GM19023 (cell line): ENCODE measurements at regions not wholly inside any gene's neighbourhood (a gene's known extent, or its start where the extent isn't known, plus 50 kb on each side); places are given as distances from the start of the nearest gene placed in this dataset.

Experiments used
- ATAC-seq: cut with Tn5 transposase; IDR thresholded peaks from one replicate; pipeline ENCODE4 v1.9.1; 2021; ENCODE audit warnings: mild to moderate bottlenecking, moderate library complexity; ENCODE audit not compliant: unreplicated experiment

DNA sequence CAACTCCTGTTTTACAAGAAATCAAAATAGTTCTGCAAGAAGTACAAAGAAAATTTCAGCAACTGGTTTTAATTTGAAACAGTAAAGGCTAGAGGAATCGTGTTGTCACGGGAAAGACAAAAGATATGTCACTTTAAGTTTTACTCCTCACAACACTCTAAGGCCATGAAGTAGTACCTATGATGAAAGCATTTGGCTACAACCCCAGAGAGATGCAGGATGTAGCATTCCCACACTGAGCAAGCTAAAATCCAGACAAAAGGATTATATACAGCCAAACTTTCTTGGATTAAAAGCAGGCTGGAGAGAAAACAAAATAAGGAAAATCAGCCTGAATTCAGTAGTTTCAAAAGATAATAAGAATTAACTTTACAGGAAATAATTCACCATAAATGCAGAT lies 245.5 kb upstream of the STEAP1 start:
- no peak for ATAC-seq

DNA sequence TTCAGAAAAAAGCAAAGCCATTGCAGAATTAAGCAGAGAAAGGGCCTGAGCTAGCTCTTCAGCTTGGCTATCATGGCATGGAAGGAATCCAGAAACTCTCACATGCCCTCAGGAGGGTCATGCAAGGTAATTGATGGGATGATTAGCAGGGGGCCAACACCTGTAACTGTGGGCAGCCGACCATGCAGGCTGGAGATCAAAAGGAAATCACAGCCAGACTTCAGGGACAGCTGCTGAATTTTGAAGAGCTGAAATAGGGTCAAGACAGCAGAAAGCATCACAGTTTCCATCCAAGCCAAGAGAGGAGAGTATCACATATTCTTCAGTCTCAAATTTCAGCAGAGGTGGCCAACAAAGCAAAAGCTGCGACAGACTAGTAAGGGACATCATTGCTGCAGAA lies 239.6 kb upstream of the STEAP1 start:
- no peak for ATAC-seq

DNA sequence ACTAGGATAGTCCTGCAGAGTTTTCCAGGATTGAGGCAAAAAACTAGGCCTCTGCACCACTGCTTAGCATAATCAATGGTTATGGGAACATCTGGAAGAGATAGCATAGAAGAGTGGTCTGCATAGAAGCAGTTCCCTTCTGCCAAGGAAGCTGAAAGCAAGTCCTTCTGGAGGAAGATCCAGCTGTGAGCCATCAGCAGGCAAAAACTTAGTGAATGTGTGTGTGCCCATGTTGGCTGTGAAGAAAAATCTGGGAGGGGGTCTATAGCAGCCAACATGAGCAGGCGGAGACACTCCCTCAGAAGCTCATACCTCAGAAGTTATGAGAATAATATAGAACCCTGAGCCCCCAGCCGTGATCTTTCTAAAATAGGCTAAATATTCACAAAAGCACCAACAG lies 228.1 kb upstream of the STEAP1 start:
- ATAC-seq = no peak

DNA sequence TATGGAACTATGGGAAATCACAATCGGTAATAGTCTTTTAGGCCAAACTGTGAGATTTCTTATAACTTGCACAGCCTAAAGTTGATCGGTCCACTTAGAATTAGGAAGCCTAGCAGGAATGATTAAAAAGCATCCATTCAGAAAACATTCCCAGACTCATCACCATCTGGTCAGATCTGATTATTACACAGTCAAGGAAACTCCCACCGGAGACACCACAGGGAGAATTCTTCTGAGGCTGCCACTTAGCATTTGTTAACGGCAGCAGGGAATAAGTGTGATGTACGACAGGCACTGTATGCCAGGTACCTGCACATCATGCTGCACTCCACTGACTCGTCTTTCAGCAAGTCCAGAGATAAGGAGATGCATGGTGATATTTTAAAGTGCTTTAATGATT lies 227.6 kb upstream of the STEAP1 start:
- ATAC-seq = no peak

DNA sequence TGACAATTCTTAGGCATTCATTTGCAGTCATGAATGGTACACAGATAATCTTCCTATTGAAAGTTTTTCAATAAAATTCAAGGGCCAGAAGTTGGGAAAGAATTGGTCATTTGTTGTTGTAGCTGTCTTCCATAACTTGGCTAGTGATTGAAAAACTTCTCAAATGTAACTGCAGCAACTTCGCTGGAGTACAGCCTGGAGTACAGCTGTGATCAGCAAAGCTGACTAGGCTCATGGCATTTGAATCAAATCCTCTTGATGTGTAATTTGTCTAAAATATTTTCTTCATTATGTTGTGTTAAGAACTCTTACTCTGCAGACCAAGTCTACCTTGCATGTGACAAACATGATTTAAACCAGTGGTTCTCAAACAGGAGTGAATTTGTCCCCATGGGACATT lies 226.5 kb upstream of the STEAP1 start:
- no peak for ATAC-seq

DNA sequence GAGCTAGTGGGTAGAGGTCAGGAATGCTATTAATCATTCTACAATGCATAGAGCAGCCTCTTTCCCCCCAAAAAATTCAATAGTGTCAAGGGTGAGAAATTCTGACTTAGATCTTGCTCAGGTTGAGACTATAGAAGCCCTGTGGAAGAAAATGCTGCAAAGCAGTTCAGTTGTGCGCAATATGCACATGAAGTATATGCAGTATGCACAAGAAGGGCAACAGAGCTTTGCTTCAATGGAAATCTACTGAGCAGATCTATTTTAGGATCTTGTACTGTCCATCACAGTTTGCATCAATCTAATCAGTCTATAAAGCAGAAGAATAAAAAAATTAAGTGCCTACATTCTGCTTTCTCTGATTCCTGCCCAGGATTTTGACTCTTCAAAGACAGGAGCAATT lies 225.8 kb upstream of the STEAP1 start:
- ATAC-seq = no peak

DNA sequence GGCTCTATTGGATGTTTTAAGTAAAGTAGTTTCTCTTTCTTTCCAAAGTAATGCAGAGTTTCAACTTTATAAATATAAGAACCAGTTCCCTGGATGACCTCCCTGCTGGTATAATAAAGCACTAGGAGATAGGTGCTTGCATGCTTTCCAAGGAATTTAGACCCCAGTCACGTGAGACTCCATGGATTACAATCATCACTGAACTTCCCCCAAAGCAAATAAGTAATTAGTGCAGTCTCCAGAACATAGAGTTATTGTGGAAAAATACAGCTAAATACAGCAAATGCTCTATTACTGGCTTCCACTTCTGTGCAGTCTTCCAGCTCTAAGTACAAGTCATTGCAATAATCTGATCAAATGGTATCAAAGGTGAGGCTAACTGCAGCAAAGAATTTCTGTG lies 220.2 kb upstream of the STEAP1 start:
- no peak for ATAC-seq

DNA sequence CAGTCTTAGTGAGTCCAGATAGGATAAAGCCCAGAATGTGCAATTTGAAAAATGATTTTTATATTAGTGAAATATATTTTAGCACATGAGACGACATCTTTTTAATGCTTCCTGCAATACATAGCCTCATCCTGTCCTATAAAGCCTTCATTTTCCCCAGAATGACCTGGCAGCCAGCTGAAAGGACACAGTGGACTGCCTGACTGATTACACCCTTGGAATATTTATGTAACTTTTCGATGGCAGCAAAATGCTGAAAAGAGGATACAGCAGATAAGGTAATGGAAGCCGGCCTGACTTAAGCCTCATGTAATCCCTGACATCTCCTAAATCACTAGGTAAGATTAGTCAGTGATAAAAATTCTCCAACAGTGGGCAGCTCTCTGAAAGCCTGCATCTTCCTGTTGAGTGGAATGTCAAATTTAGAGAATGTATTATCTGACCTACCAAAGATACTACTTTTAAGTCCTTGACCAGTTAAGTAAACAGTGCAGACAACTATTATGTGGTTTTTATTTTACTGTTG lies 210.7 kb upstream of the STEAP1 start:
- no peak for ATAC-seq

DNA sequence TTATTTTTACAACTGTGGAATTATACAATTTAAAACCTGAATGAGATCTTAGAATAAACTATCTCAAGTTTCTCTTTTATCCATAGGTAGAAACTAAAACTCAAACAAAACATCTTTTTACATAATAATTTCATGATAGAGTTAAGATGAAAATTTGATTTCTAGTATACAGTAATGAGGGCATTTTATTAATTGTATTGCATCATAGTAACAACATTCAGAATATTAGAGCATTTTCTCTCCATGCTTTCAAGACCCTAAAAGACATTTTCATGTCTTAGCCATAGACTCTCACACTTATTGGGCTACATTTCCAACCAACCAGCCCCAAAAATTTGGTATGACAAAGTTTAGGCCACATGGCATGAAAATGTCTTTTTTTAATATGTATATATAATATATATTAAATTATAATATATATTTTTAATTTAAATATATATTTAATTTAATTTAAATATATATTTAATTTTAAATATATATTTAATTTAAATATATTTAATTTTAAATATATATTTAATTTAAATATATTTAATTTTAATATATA lies 195.7 kb upstream of the STEAP1 start:
- ATAC-seq = no peak

DNA sequence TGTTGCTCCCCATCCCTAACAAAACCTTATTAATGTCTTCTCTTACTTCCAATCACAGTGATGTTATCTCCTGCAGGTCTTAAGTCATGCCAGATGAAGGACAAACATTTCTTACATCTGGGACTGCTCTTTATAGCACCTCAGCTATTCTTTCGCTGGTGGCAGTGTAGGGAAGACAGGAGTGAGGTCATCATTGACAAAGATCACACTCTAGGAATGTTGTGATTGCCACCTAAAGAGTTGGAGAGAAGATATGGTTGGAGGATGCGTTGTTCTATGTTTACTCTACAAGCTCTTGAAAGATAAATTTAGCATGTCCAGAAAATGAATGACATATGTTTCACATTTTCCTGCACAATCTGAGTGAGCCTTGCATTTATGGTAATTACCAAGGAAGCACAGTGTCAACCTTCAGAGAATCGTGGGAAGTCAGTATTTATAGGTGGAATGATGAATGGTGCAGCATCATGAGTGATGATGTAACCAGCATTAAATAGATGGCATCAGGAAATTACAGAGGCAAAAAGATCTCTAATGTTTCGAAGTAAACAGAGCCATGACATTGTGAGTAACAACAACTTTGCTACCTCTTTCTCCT lies 188.1 kb upstream of the STEAP1 start:
- ATAC-seq = no peak

DNA sequence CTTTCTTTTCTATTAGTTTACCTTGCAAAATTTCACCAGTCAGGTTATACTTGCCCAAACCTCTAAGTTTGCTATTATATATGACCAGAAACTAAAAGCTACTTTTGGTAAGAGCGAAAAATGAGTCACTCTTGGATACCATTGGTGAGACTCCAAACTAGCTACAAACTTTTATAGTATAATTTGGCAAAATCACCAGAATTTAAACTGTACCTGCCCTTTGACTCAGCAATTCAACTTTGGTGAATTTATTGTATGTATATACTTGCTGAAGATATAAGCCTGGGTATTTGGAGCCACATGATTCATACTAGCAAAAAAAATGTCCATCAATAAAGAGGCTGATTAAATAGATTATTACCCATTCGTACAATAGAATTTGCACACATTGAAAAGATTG lies 178.7 kb upstream of the STEAP1 start:
- ATAC-seq = no peak

DNA sequence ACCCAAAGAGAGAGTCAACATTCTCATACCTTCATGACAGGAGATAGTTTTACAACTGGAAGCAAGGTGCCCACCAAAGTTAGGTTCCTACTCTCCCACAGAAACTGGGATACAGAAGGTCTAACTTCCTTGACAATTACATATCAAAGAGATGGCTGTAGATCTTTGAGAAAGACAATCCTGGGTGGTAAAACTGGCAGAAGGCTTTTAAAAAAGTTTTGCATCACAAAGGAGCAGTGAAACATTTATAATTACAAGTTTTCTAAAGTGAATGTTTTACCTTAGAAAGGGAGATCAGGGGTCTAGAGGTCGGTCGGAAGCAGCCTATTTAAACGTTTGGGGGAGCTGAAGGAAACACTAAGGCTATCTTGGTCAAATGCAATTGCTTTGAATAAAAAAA lies 166.6 kb upstream of the STEAP1 start:
- no peak for ATAC-seq

DNA sequence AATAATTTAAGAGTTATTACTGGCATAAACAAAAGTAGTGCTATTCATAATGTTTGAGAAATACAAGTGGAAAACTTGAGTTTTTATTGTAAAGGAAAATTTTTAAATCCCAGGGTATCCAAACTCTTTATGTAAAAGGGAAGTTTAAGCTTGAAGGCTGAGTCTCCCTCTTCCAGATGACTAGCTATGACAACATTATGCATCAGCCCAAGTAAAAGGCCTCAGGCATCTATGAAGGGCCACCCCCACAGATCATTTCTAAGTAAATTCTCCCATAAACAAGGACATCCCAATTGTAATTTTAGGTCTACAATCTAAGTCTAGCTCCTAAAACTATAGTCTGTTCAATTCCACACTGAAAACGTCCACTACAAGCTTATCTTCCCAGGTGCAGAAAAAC lies 166.2 kb upstream of the STEAP1 start:
- no peak for ATAC-seq

DNA sequence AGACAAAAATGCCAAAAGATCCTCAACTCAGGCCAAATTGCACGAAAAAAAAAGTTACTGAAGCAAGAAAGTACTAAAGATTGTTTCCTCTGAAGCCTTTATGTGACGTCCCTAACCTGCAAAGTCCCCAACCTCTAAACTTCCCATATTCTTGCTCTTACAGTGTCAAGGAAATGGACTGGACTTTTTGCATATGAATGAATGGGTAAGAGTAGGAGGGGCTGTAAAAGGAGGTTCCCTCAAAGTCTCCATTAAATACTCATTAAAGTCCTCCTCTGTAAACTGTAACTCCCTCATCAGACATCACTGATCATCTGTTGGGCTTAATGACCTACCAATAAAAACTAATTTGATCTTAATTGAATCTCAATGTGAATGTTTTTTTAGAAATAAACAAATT lies 164.8 kb upstream of the STEAP1 start:
- no peak for ATAC-seq

DNA sequence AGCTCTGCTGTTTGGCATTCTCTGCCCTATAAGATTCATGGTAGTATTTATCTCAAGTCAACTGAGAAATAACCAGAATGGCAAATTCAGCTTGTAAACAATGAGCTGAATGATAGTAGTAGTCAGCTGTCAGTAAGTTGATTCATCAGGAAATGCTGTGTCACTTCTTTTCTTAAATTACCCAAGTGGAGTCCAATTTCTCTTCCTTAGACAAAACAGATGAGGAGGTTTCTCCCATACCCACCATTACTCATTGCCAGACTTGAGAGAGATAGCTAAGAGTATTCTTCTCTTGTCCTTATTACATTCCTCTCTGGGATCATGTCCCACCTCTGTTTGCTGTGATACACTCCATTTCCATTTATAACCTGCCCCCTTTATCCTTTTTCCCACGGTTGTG lies 159.8 kb upstream of the STEAP1 start:
- ATAC-seq = no peak

DNA sequence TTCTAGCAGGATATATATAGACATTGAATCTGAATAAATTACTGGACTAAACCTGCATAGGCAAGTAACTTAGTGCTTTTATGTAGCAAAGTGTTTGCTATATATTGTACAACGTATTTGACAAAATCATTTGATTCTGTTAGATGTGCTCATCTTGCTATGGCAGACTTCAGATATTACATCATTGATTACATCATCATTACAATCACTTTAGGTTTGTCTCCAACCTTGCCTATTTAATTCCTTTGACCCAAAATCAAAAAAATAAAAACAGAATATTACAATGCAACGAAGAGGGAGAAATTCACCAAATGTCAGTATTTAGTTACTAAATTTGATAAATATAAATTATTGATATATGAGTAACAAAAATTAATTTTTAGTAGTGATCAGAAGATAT lies 155.7 kb upstream of the STEAP1 start:
- no peak for ATAC-seq

DNA sequence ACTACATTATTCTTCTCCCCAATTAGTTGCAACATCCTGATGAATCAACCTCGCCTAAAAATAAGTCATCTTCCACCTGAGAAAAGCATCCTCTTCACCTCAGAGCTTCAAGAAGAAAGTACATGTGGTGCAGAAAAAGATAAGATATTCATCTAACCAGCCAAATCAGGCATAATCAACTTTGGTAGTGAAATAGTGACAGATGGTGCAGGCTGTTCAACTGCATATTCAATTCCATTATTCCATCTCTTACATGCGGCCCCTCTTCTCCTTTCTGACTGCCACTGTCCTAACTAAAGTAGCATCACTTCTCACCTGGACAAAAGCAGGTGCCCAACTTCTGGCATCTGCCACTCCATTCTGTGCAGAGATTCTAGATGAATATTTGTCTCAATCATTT lies 148.4 kb upstream of the STEAP1 start:
- ATAC-seq = no peak

DNA sequence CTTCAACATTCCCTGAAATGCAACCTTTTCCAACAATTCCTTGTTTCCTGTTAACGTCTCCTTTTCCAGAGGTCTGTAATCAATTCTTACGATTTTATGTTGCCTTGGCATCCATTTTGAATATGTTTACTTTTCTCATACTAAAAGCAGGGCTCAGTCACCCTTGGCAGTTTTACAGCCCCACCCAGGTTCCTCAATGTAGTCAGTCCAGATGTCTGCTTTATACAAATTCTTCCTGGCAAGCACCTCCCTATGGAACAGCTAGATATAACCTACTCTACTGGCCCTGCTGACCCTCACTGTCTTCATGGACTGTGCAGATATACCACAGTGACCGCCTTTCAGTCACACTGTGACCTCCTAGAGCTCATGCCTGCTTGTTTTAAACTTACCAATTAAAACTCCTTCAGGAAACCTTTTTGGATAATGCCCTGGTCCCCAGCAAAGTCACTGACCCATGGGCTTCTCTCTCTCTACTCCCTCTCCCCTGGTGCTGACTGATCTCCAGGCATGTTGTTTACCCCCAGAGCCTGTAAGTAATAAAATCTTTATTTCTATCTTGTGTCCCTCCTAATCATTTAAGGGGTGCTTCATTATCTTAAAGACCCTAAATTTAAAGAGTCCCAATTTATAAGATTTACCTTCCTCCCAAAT lies 147.1 kb upstream of the STEAP1 start:
- no peak for ATAC-seq

DNA sequence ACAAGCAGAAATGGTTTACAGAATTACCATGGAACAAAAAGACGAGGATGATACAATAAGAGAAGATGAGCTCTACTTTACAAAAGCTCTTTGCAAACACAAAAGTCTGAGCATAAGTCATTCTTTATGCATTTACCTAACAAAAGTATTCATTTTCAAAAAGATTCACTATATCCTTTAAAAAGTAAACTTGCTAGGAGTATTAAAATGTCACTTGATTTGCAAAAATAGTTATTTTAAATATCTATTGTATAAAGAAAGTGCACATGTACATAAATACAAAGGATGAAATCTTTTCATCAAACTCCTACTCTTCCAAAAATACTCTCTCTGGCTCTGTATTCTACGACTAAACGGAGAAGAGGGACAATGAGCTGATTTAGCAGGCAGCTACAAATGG lies 146.4 kb upstream of the STEAP1 start:
- ATAC-seq = no peak

DNA sequence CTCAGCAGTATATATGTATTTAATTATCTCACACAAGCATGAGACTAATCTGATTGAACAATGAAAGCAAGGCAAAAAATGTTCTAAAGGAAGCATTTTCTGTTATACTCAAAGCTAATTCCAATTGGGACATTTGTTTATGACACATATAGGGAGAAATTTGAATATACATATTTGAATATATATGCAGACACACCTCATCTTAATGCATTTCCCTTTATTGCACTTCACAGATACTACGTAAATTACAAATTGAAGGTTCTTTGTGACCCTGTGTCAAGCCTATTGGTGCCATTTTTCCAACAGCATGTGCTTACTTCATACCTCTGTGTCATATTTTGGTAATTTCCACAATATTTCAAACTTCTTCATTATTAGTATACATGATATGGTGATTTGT lies 132.1 kb upstream of the STEAP1 start:
- ATAC-seq = no peak

DNA sequence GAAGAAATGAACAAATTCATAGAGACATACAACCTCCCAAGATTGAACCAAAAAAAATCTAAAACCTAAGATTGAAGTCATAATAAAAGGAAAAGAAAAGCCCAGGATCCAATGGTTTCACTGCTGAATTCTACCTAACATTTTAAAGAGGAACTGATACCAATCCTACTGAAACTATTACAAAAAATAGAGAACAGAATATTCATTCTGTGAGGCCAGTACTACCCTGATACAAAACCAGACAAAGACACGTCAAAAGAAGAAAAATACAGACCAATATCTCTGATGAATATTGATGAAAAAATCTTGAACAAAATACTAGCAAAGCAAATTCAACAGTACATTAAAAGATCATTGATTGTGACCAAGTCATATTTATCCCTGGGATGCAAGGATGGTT lies 128.5 kb upstream of the STEAP1 start:
- no peak for ATAC-seq

DNA sequence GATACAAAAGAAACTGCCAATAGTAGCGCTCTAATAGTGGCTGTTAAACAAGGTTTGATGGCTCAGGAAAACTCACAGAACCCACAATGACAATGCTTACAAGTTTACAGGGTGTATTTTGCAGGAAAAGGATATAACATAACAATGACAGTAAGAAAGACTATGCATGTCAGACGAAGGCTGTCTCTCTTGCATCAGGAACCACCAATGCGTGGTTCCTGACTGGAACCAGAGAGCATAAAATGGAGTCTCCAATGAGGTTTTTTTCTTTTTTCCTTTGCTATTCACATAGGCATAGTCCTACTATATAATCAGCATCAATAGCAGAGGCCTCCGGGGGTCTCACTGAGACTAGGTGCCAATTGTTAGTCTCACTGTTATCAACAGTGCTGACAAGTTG lies 120.4 kb upstream of the STEAP1 start:
- ATAC-seq = no peak

DNA sequence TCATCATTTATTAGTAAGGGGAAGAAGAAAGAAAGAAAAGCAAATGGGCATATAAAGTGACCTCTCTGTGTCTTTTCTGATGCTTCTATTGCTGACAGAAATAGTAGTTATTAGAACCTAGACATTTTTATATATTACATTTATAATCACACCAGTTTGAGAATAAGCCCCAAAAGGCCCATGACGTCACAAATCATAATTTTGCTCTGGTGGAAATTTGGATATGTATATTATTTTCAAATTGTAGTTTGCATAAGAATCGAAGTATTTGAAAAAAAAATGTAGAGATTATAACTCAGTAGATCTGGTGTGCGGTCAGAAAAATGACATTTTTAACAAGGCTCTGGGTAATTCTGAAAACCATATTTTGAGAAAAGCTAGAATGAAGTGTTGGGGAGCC lies 101.2 kb upstream of the STEAP1 start:
- ATAC-seq = no peak
